Hypothalamus (tissue), 51 donors: ENCODE measurements at regions not wholly inside any gene's neighbourhood (a gene's known extent, or its start where the extent isn't known, plus 50 kb on each side); places are given as distances from the start of the nearest gene placed in this dataset.

Source experiments
- DNase-seq, 51 donors: peaks; one replicate each; lab custom pipeline; 2025; lab: John Stamatoyannopoulos, UW

GRCh38 chr10:117635826-117636225 lies 93.3 kb downstream of the EMX2 start:
- DNase-seq = no peak

GRCh38 chr10:117638200-117638599 lies 95.7 kb downstream of the EMX2 start:
- peak in 1 of 51 donors; percentile 9 for DNase-seq

GRCh38 chr10:117638664-117639200 lies 96.2 kb downstream of the EMX2 start:
- no peak for DNase-seq

GRCh38 chr10:117640406-117640805 lies 97.9 kb downstream of the EMX2 start:
- no peak for DNase-seq

GRCh38 chr10:117646718-117647117 lies 104.2 kb downstream of the EMX2 start:
- no peak for DNase-seq

- no peak for DNase-seq
Observed at GRCh38 chr10:117647306-117647705, 104.8 kb downstream of the EMX2 start.

- DNase-seq = no peak
Observed at GRCh38 chr10:117651121-117651520, 108.6 kb downstream of the EMX2 start.

- DNase-seq = no peak
Observed at GRCh38 chr10:117652228-117653169, 110.0 kb downstream of the EMX2 start.

- DNase-seq = peak in 1 of 51 donors; percentile 31
Observed at GRCh38 chr10:117653170-117653515, 110.6 kb downstream of the EMX2 start.

GRCh38 chr10:117654105-117654504 lies 111.6 kb downstream of the EMX2 start:
- DNase-seq = no peak

- DNase-seq = no peak
Observed at GRCh38 chr10:117656385-117657367, 114.1 kb downstream of the EMX2 start.

- no peak for DNase-seq
Observed at GRCh38 chr10:117661316-117661715, 118.8 kb downstream of the EMX2 start.

- DNase-seq = no peak
Observed at GRCh38 chr10:117662126-117662525, 119.6 kb downstream of the EMX2 start.

- no peak for DNase-seq
Observed at GRCh38 chr10:117662751-117663540, 120.4 kb downstream of the EMX2 start.

GRCh38 chr10:117663750-117664149 lies 121.2 kb downstream of the EMX2 start:
- DNase-seq = no peak

GRCh38 chr10:117664288-117664687 lies 121.7 kb downstream of the EMX2 start:
- DNase-seq = no peak

- DNase-seq = no peak
Observed at GRCh38 chr10:117666166-117666565, 123.6 kb downstream of the EMX2 start.

- DNase-seq = no peak
Observed at GRCh38 chr10:117666965-117667364, 124.4 kb downstream of the EMX2 start.

GRCh38 chr10:117667831-117668230 lies 125.3 kb downstream of the EMX2 start:
- DNase-seq = no peak

GRCh38 chr10:117668327-117669008 lies 125.9 kb downstream of the EMX2 start:
- DNase-seq = no peak
